GM12878 (cell line): ENCODE measurements at regions not wholly inside any gene's neighbourhood (a gene's known extent, or its start where the extent isn't known, plus 50 kb on each side); places are given as distances from the start of the nearest gene placed in this dataset.

Experiments
- ATAC-seq: fragments of 200-7000 bp; cut with Tn5 transposase; 3 replicates; pipeline ENCODE4 v1.9.1; 2020; ENCODE audit warnings: mild to moderate bottlenecking, moderate library complexity
- BruUV-seq: library from RNA; stranded (reverse); fragments of 400-500 nt; replicated peaks from 2 replicates; lab custom pipeline; 2021; lab: Mats Ljungman, UMichigan
- CTCF ChIA-PET: fragments of 300-600 bp; sonication (Branson Sonifier 250); formaldehyde crosslinking; extraction: SDS; loops from one replicate; lab custom pipeline; 2021; ENCODE audit warnings: inconsistent platforms; lab: Yijun Ruan, JAX
- POLR2A ChIA-PET: fragments of 350-600 bp; formaldehyde crosslinking; extraction: SDS; loops from one replicate; lab custom pipeline; 2021; ENCODE audit warnings: inconsistent platforms; lab: Charles Lee
- RAD21 ChIA-PET: fragments of 300-600 bp; sonication (Branson Sonifier 250); formaldehyde crosslinking; loops from one replicate; lab custom pipeline; 2023; ENCODE audit warnings: antibody characterized with exemption; ENCODE audit not compliant: unreplicated experiment; lab: Charles Lee
- SMC1A ChIA-PET: fragments of 300-600 bp; sonication (Branson Sonifier 250); formaldehyde crosslinking; loops from one replicate; lab custom pipeline; 2023; ENCODE audit not compliant: unreplicated experiment, uncharacterized antibody; lab: Charles Lee
- DNase-seq: peaks from one replicate; pipeline ENCODE4 v3.0.0-alpha.2; 2011; ENCODE audit warnings: low read depth, low spot score
- FAIRE-seq: peaks from 3 replicates; lab custom pipeline; 2011; peaks lifted over from hg19 to GRCh38; lab: Jason Lieb, UNC
- H2AFZ ChIP-seq: 2 replicates; pipeline ENCODE4 v1.6.0; 2011; ENCODE audit warnings: low read depth, low read length, control low read depth; ENCODE audit not compliant: control insufficient read depth
- H3K27ac ChIP-seq: 2 replicates; pipeline ENCODE4 v1.5.1; 2011; ENCODE audit warnings: control low read depth; ENCODE audit not compliant: control insufficient read depth, insufficient read depth
- H3K27me3 ChIP-seq, 2 experiments: replicated peaks in 1 of 2; 2 replicates each; pipeline versions ENCODE4 v1.6.0 to v1.6.1; 2011; ENCODE audit warnings: low read length in 1 of 2; ENCODE audit not compliant: control insufficient read depth in 2 of 2, insufficient read depth in 2 of 2
- H3K36me3 ChIP-seq, 2 experiments: 2 replicates each; pipeline ENCODE4 v1.5.1; 2011; ENCODE audit warnings: low read length in 1 of 2; ENCODE audit not compliant: control insufficient read depth in 2 of 2, insufficient read depth in 2 of 2
- H3K4me1 ChIP-seq: 2 replicates; pipeline ENCODE4 v1.6.1; 2011; ENCODE audit warnings: mild to moderate bottlenecking, low read length, moderate library complexity, mixed read lengths; ENCODE audit not compliant: control insufficient read depth, insufficient read depth
- H3K4me2 ChIP-seq: 2 replicates; pipeline ENCODE4 v1.6.0; 2011; ENCODE audit warnings: control low read depth; ENCODE audit not compliant: control insufficient read depth, insufficient read depth
- H3K4me3 ChIP-seq: fragments of 200-600 bp; sonication (generic); 2 replicates; pipeline ENCODE4 v1.5.1; 2016
- H3K79me2 ChIP-seq: 2 replicates; pipeline ENCODE4 v1.6.0; 2011; ENCODE audit warnings: low read length; ENCODE audit not compliant: control insufficient read depth, insufficient read depth
- H3K9ac ChIP-seq: 2 replicates; pipeline ENCODE4 v1.8.0; 2011; ENCODE audit warnings: low read length, control low read depth, mixed read lengths; ENCODE audit not compliant: control insufficient read depth, insufficient read depth
- H3K9me3 ChIP-seq: replicated peaks from 3 replicates; pipeline ENCODE4 v1.5.1; 2011; ENCODE audit warnings: mild to moderate bottlenecking, low read length; ENCODE audit not compliant: control insufficient read depth, insufficient read depth
- H4K20me1 ChIP-seq: 2 replicates; pipeline ENCODE4 v1.6.0; 2011; ENCODE audit not compliant: control insufficient read depth, insufficient read depth
- CEBPZ ChIP-seq: fragments of 150-350 bp; IDR thresholded peaks from 2 replicates; pipeline ENCODE4 v1.6.1; 2016; ENCODE audit warnings: low read depth, low read length
- GATAD2B ChIP-seq: fragments of 450-650 bp; conservative IDR thresholded peaks from 2 replicates; pipeline ENCODE4 v1.6.1; 2017; ENCODE audit warnings: low read depth, mild to moderate bottlenecking, moderate library complexity
- NFYB ChIP-seq: IDR thresholded peaks from 2 replicates; pipeline ENCODE4 v1.6.1; 2011; ENCODE audit warnings: low read depth, mild to moderate bottlenecking, low read length, improper control_type of control experiment, moderate library complexity; ENCODE audit not compliant: insufficient read depth
- PRDM15 ChIP-seq: fragments of 450-650 bp; formaldehyde crosslinking; IDR thresholded peaks from 2 replicates; pipeline ENCODE4 v1.4.0; 2020; ENCODE audit warnings: mild to moderate bottlenecking, moderate library complexity
- RAD21 ChIP-seq: IDR thresholded peaks from 2 replicates; pipeline ENCODE4 v1.6.1; 2011; ENCODE audit warnings: mild to moderate bottlenecking, low read depth, low read length, moderate library complexity; ENCODE audit not compliant: insufficient read depth
- SRF ChIP-seq, 2 experiments: IDR thresholded peaks; 2 replicates each; pipeline ENCODE4 v1.6.1; 2011; ENCODE audit warnings: low read depth in 2 of 2, low read length in 2 of 2, mild to moderate bottlenecking in 1 of 2, moderate library complexity in 1 of 2
- WGBS: methylation state at CpG from one replicate; pipeline ENCODE4 v1.1.6; 2016; ENCODE audit warnings: low lambda C conversion rate; ENCODE audit not compliant: insufficient replicate concordance, insufficient coverage; ENCODE audit errors: missing lambda C conversion rate; 5-methylcytosine and 5-hydroxymethylcytosine counted together
- in situ Hi-C: fragments of 300-500 bp; cut with MboI; formaldehyde crosslinking; loops from 9 replicates; pipeline ENCODE4 v1.14.3; 2018; ENCODE audit warnings: mixed read lengths
- intact Hi-C: fragments of 100-400 bp; cut with micrococcal nuclease; formaldehyde crosslinking; loops from one replicate; pipeline ENCODE4 v1.14.2; 2022; ENCODE audit not compliant: unreplicated experiment

GRCh38 chr11:23586173-23586572 is 725.9 kb upstream of the CCDC179 start:
- no TSS peak for BruUV-seq
- no peak overlapping the region for H3K9ac ChIP-seq
- H3K4me2 ChIP-seq, result no peak overlapping the region
- FAIRE-seq (no peak), DNase-seq (no peak), ATAC-seq (no peak)
- intact Hi-C loops, result no loop called here
- H3K9me3 ChIP-seq, result no peaks in the 10 kb centered on the region
- WGBS, result 0% methylated on average over 1 of the region's 1 CpG
- ChIA-PET POLR2A (no interaction called here), RAD21 (no interaction called here), CTCF (no interaction called here), SMC1A (interaction anchor here (1.5 kb wide), 1 partner anchor 10 kb away, joined by 3 read pairs; no protein-coding TSS in a partner anchor)
- H3K4me1 ChIP-seq, result no peaks in the 10 kb centered on the region
- H3K36me3 ChIP-seq, result no peaks in the 10 kb centered on the region
- no peak overlapping the region for H3K27ac ChIP-seq
- H3K4me3 ChIP-seq, result no peak overlapping the region
- no peaks in the 10 kb centered on the region for H3K27me3 ChIP-seq
- no peak overlapping the region for H2AFZ ChIP-seq
- no peaks in the 10 kb centered on the region for H3K79me2 ChIP-seq
- in situ Hi-C loops, result no loop called here
- no peak for TF ChIP-seq SRF (IDR thresholded peaks at IDR 0.05; ENCODE audit: low read depth in 2 of 2, low read length in 2 of 2)
- no peak for TF ChIP-seq CEBPZ
- TF ChIP-seq PRDM15 (CRISPR knock-in tag), result no peak
- no peak for TF ChIP-seq GATAD2B
- no peak for TF ChIP-seq RAD21
- no peak for TF ChIP-seq NFYB
- H4K20me1 ChIP-seq, result no peaks in the 10 kb centered on the region
